Panc1 (cell line): ENCODE measurements at regions not wholly inside any gene's neighbourhood (a gene's known extent, or its start where the extent isn't known, plus 50 kb on each side); places are given as distances from the start of the nearest gene placed in this dataset.

ENCODE experiments used
- ATAC-seq: fragments of 200-7000 bp; cut with Tn5 transposase; 2 replicates; pipeline ENCODE4 v1.9.1; 2020; ENCODE audit warnings: mild to moderate bottlenecking, moderate library complexity
- BruUV-seq: library from RNA; stranded (reverse); fragments of 400-500 nt; replicated peaks from 2 replicates; lab custom pipeline; 2021; lab: Mats Ljungman, UMichigan
- CTCF ChIA-PET: fragments of 300-600 bp; sonication (Branson Sonifier 250); formaldehyde crosslinking; loops from one replicate; lab custom pipeline; 2022; ENCODE audit warnings: antibody characterized with exemption; lab: Charles Lee
- POLR2A ChIA-PET: fragments of 300-600 bp; sonication (Branson Sonifier 250); formaldehyde crosslinking; loops from one replicate; lab custom pipeline; 2022; ENCODE audit warnings: antibody characterized with exemption; lab: Charles Lee
- DNase-seq: peaks from one replicate; pipeline ENCODE4 v3.0.0-alpha.2; 2010; ENCODE audit warnings: low read depth, low spot score
- H3K27ac ChIP-seq: 2 replicates; pipeline ENCODE4 v1.5.1; 2011; ENCODE audit warnings: mild to moderate bottlenecking, low read length, inconsistent platforms
- H3K27me3 ChIP-seq: fragments of 200-500 bp; sonication (Bioruptor generic); 2 replicates; pipeline ENCODE4 v1.6.0; 2014; ENCODE audit warnings: low read length, inconsistent platforms; ENCODE audit not compliant: control insufficient read depth, insufficient read depth
- H3K36me3 ChIP-seq: fragments of 200-500 bp; sonication (Bioruptor generic); 2 replicates; pipeline ENCODE4 v1.5.1; 2014; ENCODE audit warnings: inconsistent platforms, mild to moderate bottlenecking, low read length, moderate library complexity; ENCODE audit not compliant: control insufficient read depth, insufficient read depth
- H3K4me1 ChIP-seq: 2 replicates; pipeline ENCODE4 v1.5.1; 2011; ENCODE audit warnings: inconsistent platforms, mild to moderate bottlenecking, low read length, moderate library complexity; ENCODE audit not compliant: control insufficient read depth, insufficient read depth
- H3K4me3 ChIP-seq, 2 experiments: 2 replicates each; pipeline ENCODE4 v1.5.1; 2011 to 2012; ENCODE audit warnings: low read depth in 2 of 2, low read length in 2 of 2, mild to moderate bottlenecking in 2 of 2, inconsistent platforms in 1 of 2, moderate library complexity in 1 of 2
- H3K9me3 ChIP-seq: fragments of 200-500 bp; sonication (Bioruptor generic); 2 replicates; pipeline ENCODE4 v1.5.1; 2014; ENCODE audit warnings: low read depth, mild to moderate bottlenecking, inconsistent platforms, low read length, moderate library complexity; ENCODE audit not compliant: control insufficient read depth, insufficient read depth
- CTCF ChIP-seq: fragments of 450-650 bp; IDR thresholded peaks from 2 replicates; pipeline ENCODE4 v1.5.1; 2017; ENCODE audit warnings: mild to moderate bottlenecking
- POLR2AphosphoS5 ChIP-seq: IDR thresholded peaks from 2 replicates; pipeline ENCODE4 v1.6.1; 2012; ENCODE audit warnings: mild to moderate bottlenecking, low read depth, low read length, moderate library complexity
- REST ChIP-seq, 2 experiments: IDR thresholded peaks; 2 replicates each; pipeline ENCODE4 v1.6.1; 2011 to 2012; ENCODE audit warnings: low read depth in 2 of 2, control low read depth in 1 of 2, low read length in 1 of 2, mild to moderate bottlenecking in 1 of 2, moderate library complexity in 1 of 2; ENCODE audit not compliant: insufficient read depth in 1 of 2
- SIN3A ChIP-seq: IDR thresholded peaks from 2 replicates; pipeline ENCODE4 v1.6.1; 2012; ENCODE audit warnings: low read depth, mild to moderate bottlenecking, low read length, moderate library complexity, borderline replicate concordance; ENCODE audit not compliant: insufficient read depth
- TCF7L2 ChIP-seq: IDR thresholded peaks from 2 replicates; pipeline ENCODE4 v1.6.1; 2011; ENCODE audit warnings: mild to moderate bottlenecking, low read depth, low read length, inconsistent platforms
- in situ Hi-C: cut with HindIII; loops from 2 replicates; pipeline ENCODE4 v1.10.0; 2016; ENCODE audit warnings: low sequenced_read_pairs, low pct_unique_long_range_greater_than_20kb
- intact Hi-C: fragments of 100-400 bp; cut with micrococcal nuclease; formaldehyde crosslinking; loops from one replicate; pipeline ENCODE4 v1.10.0; 2022; ENCODE audit not compliant: unreplicated experiment

- CTCF ChIA-PET = no interaction called here
These were observed 518.5 kb downstream of the TSN start for GRCh38 chr2:122273785-122274419.

GRCh38 chr2:122277956-122278355, 522.5 kb downstream of the TSN start:
- ChIA-PET POLR2A (no interaction called here), CTCF (no interaction called here)
- Histone ChIP-seq H3K27me3 (no peaks in the 10 kb centered on the region; the same call in 1 of the 2 replicates), H3K4me1 (no peaks in the 10 kb centered on the region), H3K4me3 (no peak overlapping the region), H3K9me3 (no peaks in the 10 kb centered on the region), H3K27ac (no peak overlapping the region), H3K36me3 (no peaks in the 10 kb centered on the region; the same call in 1 of the 2 replicates)
- no TSS peak for BruUV-seq
- TF ChIP-seq CTCF (no peak), REST (IDR thresholded peaks at IDR 0.05; ENCODE audit: insufficient read depth in 1 of 2, low read depth in 2 of 2, low read length in 1 of 2) (no peak), SIN3A (no peak), POLR2AphosphoS5 (no peak), TCF7L2 (no peak)
- in situ Hi-C loops (no loop called here), intact Hi-C loops (no loop called here)
- ATAC-seq = no peak
- no peak for DNase-seq

More at GRCh38 chr2:122273785-122274419, 518.5 kb downstream of the TSN start:
- POLR2A ChIA-PET = no interaction called here
- TF ChIP-seq POLR2AphosphoS5 = no peak
- Histone ChIP-seq H3K4me1 (no peaks in the 10 kb centered on the region), H3K27ac (no peak overlapping the region), H3K36me3 (no peaks in the 10 kb centered on the region; the same call in 1 of the 2 replicates), H3K9me3 (no peaks in the 10 kb centered on the region), H3K4me3 (no peak overlapping the region), H3K27me3 (no peaks in the 10 kb centered on the region)
- in situ Hi-C loops = no loop called here
- BruUV-seq = no TSS peak
- DNase-seq (no peak), ATAC-seq (no peak)
- intact Hi-C loops = no loop called here

GRCh38 chr2:122300758-122301157, 545.3 kb downstream of the TSN start:
- TF ChIP-seq REST (IDR thresholded peaks at IDR 0.05; ENCODE audit: insufficient read depth in 1 of 2, low read depth in 2 of 2, low read length in 1 of 2) = no peak
- TF ChIP-seq SIN3A = no peak
- TF ChIP-seq CTCF = no peak
- no peak for TF ChIP-seq POLR2AphosphoS5
- no peak for TF ChIP-seq TCF7L2
- in situ Hi-C loops = no loop called here
- no peak overlapping the region for H3K27ac ChIP-seq
- ChIA-PET POLR2A (no interaction called here), CTCF (no interaction called here)
- intact Hi-C loops = no loop called here
- DNase-seq = no peak
- no TSS peak for BruUV-seq
- no peaks in the 10 kb centered on the region for H3K36me3 ChIP-seq
- no peak overlapping the region for H3K4me3 ChIP-seq
- no peaks in the 10 kb centered on the region for H3K27me3 ChIP-seq
- no peaks in the 10 kb centered on the region for H3K4me1 ChIP-seq
- no peaks in the 10 kb centered on the region for H3K9me3 ChIP-seq
- ATAC-seq = no peak
